HG03521 (cell line): ENCODE measurements at regions not wholly inside any gene's neighbourhood (a gene's known extent, or its start where the extent isn't known, plus 50 kb on each side); places are given as distances from the start of the nearest gene placed in this dataset.

ENCODE experiments used
- ATAC-seq: cut with Tn5 transposase; IDR thresholded peaks from one replicate; pipeline ENCODE4 v1.9.1; 2021; ENCODE audit warnings: mild to moderate bottlenecking, moderate library complexity; ENCODE audit not compliant: unreplicated experiment

DNA sequence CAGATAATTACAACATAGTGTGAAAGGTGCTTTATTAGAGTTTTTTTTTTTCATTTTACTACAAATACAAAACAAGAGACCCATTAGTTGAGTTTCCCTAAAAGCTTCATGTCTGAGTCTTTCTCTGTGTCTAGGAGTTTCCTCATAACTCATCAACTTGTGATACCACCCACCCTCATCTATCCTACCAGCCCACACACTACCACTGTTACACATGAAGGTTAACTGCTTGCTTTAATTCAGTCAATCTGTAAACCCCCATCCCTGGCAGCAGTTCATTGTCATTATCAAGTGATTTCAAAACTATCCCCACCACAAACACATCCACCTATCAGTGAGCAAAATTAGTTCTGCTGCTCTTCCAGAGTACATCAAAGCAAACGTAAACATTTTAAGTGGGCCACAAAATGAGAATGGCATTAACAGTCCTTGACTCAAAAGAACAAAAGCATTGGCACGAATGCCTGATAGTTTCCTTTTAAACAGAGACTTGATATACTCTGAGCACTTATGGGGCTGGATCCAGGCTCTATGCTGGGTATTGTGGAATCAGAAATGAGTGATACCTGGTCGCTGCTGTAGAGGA lies 331.6 kb upstream of the FAM241A start:
- no peak for ATAC-seq

DNA sequence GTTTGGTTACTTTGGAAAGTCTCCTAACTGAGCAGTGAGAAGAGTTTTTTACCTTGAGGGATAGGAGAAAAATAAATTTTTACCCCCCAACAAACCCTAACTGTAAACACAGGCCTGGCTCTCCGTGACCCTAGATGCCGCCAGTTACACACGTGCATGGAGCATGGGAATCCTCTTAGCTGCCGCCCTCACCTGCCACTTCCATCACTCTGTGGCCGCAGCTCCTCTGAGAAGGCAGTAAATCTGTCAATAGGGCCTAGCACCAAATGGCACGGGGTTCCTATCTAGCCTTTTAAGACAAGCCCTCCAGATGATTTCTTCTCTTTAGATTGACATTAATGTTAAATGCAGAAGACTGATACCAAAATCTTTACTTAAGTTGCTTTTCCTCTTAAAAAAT lies 330.3 kb upstream of the FAM241A start:
- no peak for ATAC-seq

DNA sequence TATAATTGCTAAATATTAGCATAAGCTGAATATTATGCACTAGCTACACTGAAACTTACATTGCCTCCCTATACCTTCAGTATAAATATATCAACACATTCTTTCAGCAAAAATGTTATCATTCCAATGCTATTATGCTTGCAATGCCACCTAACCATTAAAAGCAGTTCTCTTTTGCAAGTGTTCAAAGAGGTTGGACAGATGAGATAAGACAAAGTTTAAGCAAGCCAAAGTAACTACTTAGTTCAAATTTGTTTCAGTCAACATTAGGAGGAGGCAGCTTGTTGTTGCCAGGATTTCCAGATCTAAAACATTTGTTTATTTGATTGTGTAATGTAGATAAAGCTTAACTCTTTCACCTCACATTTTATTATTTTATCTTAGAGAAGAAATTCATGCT lies 323.9 kb upstream of the FAM241A start:
- ATAC-seq = no peak

DNA sequence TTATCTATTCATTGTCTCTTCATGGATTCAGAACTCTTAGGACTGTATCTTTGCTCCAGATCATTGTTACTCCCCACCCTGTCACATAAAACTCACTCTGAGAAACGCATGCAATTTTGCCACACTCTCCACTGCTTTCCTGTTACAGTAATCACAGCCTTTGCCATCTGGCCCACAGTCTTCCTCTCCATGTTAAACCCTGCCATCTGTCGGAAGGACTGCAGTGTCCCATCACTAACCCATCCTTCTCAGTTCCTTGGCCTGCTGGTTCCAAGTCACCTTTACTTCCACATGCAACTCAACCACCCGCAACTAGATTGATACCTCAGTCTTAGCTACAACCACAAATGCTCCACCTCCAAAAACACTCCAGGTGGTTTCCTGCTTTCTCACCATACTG lies 308.7 kb upstream of the FAM241A start:
- ATAC-seq = no peak

DNA sequence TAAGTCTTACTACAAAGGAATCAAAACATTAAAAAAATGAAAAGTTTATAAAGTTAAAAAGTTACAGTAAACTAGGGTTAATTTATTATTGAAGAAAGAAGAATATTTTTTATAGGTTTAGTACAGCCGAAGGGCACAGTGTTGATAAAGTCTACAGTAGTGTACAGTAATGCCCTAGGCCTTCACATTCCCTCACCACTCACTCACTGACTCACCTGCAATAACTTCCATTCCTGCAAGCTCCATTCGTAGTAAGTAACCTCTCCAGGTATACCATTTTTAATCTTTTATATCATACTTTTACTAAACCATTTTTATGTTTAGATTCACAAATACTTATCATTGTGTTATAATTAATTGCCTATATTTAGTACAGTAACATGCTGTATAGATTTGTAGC lies 307.5 kb upstream of the FAM241A start:
- no peak for ATAC-seq

DNA sequence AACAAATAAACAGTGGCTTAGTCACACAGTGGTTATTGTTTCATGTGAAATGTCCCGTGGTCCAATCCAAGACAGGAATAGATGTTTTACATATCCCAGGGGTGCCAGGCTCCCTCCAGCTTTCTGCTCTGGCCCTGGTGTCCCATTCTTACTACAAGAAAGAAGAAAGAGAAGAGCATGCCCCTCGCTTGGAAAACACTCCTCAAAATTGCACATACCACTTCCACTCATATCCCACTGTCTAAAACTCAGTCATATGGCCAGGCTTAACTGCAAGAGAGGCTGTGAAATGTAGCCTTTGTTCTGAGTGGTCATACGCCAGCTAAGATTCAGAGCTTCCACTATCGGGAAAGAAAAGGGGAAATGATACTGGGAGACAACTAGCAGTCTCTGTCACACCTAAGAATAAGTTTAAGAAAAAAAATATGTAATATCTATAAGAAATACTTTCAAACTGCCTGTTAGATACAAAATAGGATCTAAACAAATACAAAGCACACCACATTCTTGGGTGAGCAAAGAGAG lies 306.8 kb upstream of the FAM241A start:
- no peak for ATAC-seq

DNA sequence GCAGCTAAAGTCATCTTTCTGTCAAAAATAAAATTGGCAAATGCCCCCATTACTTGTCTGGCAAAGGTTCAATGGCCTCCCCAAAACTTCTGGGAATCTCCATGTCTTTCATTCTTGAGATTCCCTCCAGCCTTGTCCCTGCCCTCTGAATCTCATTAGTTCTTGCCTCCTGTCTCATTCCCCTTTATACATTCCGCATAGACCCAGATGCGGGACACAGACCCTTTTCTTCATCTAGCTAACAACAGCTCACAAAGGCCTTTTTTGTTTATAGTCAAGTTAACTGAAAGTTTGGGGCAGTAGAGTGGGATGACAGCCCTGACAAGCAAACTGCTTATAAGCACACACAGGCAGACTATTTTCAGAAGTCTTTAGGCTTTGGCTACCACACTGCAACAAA lies 306.1 kb upstream of the FAM241A start:
- no peak for ATAC-seq

DNA sequence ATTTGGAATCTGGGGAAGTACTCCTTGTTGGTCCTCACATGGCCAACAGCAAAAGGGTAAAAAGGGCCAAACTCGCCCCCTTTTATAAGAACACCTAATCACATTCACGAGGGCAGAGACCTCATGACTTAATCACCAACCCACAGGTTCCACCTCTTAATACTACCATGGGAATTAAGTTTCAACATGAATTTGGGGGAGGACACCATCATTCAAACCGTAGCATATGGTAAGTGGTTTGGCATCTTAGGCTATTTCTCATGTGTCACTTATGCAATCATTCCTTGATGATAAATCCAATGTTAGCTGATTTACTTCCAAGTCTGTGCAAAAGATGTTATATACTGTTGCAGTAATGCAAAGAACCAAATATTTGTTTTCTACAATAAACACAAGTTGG lies 302.9 kb upstream of the FAM241A start:
- no peak for ATAC-seq

DNA sequence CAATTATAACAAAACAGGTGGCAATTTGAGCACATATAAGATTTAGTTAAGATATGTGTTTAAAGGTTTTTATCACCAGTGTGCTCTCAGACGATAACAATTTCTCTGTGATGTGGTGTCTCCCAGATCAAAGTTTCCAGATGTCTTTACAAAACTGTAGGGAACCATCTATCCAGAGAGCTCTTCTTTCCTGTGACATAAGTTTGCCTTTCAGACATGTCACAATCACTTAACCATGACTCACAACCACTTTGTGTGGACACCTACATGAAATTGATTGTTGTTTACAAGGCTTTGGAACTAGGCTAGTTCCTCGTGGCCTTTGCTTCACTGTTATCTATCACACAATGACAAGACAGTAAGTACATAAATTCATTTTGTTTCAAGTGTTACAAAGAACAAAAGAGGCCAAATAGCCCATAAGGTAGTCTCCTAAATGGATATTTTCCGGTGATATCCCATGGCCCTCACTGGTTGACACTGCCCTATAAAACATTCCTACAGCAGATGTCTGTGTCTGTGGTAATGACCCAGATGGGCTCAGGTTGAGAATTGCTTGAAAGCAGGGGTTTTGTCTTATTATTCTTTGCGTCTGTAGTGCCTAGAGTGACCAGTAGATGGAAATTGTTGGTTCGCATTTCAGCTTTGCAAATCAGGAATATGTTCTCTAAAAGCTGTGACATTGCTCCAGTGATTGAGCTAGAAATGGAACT lies 297.8 kb upstream of the FAM241A start:
- no peak for ATAC-seq

DNA sequence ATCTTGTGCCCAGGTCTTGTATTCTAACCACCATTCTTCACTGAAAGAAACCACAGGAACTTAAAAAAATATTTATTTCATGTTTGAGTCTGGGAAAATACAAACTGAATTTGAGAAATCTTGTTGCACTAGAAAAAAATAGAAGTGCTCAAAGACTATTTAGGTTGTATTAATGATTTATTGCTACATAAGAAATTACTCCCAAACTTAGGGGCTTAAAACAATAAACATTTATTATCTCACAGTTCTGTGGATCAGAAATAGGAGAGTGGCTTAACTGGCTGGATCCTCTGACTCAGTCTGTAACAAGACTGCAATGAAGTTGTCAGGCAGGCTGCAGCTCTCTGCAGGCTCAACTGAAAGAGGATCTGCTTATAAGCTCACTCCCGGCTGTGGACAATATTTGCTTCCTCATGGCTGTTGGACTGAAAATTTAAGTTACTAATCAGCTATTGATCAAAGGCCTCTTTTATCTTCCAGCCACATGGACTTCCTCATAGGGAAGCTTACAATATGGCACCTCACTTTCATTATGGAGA lies 295.4 kb upstream of the FAM241A start:
- no peak for ATAC-seq

DNA sequence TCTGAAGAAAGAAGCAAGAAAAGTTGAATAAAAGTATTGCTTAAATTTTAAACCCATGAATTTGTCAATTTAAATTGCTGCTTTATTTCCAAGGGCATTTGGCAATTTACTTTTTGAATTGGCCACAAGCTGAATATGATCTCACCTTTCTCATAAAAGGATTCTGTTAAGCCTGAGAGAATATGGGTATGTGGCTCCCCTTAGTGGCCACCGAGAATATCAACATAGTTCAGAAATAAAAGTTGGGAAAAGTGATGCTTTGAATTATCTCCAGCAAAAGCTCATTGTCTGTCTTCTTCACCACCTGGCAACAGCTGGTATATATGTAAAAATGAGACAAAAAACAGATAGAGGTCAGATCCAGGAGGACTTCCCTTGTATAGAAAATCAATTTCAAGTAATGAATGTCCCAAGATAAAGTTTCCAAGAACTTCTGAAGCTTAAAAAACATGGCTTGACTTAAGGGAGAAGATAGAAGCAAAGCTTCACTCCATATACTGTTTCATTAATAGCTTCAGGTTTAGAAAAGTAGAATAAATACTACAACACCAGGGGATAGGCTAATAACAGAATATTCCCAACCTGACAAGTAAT lies 290.7 kb upstream of the FAM241A start:
- ATAC-seq = peak; percentile 71

DNA sequence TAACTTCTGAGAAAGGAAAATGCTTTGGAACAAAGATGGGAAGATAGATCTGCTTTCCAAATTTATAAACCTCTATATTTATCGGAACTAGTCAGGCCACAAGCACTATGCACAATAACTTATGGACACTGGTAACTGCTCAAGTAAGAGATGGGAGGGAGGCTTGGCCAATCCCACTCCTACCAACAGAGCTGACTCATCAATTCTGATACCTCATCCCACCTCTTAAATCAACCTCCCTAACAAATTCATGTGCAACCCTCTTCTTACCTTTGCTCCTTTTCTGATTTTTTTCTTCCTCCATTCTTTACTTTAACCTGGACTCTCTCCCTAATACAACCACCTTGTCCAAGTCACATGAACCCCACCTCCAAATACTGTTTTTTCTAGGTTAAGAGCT lies 289.9 kb upstream of the FAM241A start:
- ATAC-seq = no peak

DNA sequence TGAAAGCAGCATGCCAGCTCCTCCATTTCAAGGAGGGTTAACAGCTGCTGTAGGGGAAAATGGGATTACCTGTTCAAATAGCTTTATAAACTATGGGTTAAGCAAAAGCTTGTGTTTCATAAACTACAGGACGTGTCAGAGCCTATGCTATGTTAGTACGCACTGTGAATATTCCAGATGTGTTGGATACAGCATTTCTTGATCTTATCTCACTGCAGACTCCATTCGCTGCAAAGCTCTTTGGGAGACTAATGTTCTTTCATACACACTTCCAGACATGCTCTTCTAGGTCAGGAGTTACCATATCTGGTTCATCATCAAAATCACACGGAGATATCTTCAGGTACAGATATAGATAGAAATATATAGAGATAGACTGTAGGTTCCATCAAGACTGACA lies 281.2 kb upstream of the FAM241A start:
- ATAC-seq = no peak

DNA sequence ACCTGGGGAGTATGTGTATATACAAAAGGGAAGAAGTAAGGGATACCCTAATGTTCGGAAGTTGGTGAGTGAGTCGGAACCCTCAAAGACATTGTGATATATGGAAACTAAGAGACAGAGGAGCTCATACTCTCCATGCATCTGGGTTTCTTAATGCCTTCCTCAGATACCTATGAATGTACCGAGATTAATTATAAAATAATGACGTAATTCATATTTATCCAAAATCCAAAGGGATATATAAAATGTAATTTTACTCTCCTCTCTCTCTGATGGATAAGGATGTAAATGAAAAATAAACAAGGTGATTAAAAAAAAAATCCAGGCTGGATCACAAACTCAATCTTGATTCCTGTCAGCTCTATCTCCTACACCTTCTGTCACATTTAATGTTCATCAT lies 275.9 kb upstream of the FAM241A start:
- ATAC-seq = no peak

DNA sequence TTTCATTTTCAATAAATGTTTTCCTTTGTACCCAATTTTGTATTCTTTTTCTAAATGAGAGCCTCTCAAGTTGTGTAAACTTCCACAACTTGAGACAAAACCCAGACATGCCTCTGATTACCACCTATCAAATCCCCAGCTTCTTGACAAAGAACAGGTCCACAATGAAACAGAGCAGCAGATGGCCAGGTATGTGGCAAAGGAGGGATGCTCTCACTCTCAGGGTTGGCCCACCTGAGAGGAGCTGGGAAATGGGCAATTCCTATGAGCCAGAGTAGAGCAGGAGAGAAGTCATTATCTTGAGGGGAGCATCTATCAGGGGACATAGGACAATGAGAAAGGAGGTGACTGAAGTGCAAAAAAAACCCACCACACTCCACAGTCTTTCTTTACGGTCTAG lies 273.5 kb upstream of the FAM241A start:
- no peak for ATAC-seq

DNA sequence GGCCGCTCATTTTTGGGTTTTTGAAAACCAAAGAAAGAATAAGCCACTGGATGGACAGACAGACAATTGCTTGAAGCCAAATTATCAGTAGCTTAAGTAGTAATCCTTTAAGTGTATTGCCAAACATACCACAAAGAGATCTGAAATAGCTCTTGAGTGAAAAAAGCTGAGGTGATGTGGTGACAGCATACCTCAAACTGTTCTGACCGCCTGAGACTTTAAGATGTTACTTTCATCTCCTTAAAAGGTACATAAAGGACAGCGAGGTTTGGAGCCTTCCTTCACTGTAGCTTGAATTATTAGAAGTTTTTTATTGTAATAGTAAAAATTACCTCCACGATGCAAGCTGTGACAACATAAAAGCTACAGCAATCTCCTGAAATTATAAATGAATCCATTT lies 271.5 kb upstream of the FAM241A start:
- ATAC-seq = no peak

DNA sequence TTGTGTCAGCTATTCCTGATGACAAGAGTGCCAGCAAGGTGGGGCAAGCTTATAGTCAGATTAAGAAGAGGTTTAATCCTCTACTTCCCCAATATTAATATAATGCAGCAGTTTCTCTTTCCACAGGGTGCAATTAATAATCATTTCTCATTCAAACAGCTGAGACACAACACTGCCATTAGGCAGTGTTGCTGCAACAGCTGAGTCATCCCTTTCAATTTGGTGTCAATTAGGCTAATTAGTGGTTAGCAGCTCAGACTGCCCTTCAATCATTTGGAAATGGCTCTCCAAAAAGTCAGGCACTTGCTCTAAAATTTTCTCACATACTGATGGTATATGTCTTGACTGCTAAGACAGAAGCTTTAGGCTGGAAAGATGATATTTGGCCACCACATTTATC lies 265.7 kb upstream of the FAM241A start:
- no peak for ATAC-seq

DNA sequence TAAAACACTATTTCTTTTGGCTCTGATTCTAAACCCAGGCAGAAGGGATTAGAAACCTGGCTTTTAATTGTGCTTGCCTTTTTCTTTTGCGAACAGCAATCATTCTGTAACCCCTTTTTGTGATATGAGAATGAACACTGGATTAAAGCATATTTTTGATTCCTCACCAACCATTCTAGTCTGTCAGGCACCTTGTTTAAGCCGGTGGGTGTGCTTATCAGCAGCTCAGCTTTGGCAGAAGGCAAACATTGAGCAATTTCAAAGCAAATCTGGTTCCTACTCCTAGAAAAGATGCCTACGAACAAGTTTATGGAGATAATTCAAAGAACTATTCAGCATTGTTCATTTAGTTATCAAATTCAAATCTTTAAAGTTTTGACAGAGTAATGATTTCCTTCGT lies 265.1 kb upstream of the FAM241A start:
- ATAC-seq = no peak

DNA sequence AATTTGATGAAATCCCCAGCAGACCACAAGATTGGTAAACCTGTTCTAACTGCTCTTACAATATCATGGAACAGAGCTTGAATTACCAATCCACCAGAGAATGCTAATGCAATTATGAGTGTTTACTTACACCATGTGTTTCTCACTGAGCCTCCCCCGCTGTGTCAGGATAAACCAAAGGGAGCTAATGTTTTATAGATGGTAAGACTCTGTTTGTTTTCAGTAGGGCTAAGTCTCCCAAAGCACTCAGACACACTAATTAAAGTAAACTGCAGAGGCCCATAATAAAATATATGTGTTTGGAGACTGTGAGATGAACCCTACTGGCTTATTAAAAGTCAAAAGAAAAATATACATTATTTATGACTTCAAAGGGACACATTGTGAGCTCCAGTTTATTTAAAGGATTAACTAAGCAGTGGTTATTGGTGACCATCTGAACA lies 261.7 kb upstream of the FAM241A start:
- ATAC-seq = no peak

DNA sequence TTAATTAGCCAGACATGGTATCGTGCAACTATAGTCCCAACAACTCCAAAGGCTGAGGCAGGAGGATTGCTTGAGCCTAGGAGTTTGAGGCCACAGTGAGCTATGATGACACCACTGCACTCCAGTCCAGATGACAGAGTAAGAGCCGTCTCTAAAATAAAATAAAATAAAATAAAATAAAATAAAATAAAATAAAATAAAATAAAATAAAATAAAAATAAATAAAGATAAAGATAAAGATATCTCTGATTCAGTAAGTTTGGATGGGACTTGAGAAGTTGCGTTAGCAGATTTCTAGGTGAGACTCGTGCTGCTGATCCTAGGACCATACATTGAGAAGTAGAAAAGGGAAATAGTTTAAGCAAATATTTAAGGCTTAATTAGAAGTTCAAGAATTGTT lies 254.8 kb upstream of the FAM241A start:
- ATAC-seq = no peak

DNA sequence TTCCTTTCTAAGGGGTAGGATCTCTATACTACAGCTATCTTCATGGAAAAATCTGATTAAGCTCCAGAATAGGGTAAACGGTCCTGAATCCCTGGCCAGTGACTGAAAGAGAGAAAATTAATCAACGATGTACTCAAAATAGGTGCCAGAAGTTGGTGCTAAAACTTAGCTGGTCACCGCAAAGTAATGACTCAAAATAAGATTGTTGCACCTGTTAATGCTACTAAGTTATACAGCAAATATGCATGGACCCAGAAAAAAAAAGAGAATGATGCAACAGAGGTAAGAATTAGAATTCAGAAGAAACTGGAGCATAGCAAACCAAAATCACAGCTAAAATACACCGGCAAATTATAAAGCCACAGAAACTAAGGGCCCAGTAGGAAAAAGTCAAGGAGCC lies 239.7 kb upstream of the FAM241A start:
- ATAC-seq = peak; percentile 69

DNA sequence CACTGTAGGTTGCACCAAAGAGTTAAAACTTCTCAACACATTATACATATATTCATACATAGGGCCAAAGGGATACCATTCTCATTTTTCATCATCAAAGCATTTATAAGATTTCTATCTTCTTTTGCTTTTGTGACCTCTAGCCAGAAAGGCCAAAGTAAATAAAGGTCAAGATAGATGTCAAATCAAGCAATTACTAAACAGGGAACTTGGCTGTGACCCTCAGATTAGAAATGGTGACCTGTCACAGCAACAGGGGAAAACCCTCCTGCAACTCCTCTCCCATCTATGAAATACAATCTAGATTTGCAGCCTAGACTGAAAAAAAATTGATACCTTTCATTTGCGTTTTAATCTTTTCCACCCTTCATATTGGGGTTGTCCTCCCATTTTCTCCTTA lies 225.6 kb upstream of the FAM241A start:
- ATAC-seq = no peak
